IPS-15b (cell line): ENCODE measurements at regions not wholly inside any gene's neighbourhood (a gene's known extent, or its start where the extent isn't known, plus 50 kb on each side); places are given as distances from the start of the nearest gene placed in this dataset.

Source experiments
- H3K27me3 ChIP-seq: one replicate; pipeline ENCODE4 v1.6.1; 2013; ENCODE audit warnings: low read length; ENCODE audit not compliant: control insufficient read depth, insufficient read depth
- H3K36me3 ChIP-seq: one replicate; pipeline ENCODE4 v1.6.1; 2013; ENCODE audit warnings: low read length; ENCODE audit not compliant: control insufficient read depth, insufficient read depth
- H3K4me1 ChIP-seq: one replicate; pipeline ENCODE4 v1.6.1; 2013; ENCODE audit warnings: mild to moderate bottlenecking, low read length; ENCODE audit not compliant: control insufficient read depth, insufficient read depth
- H3K4me3 ChIP-seq: one replicate; pipeline ENCODE4 v1.5.1; 2013; ENCODE audit warnings: low read depth, low read length
- H3K9ac ChIP-seq: one replicate; pipeline ENCODE4 v1.6.1; 2013; ENCODE audit warnings: low read depth, mild to moderate bottlenecking, low read length
- H3K9me3 ChIP-seq: one replicate; pipeline ENCODE4 v1.6.1; 2013; ENCODE audit warnings: mild to moderate bottlenecking, low read length; ENCODE audit not compliant: control insufficient read depth, insufficient read depth

GRCh38 chr19:31658993-31659896 is 310.0 kb upstream of the TSHZ3 start:
- H3K36me3 ChIP-seq, result no peaks in the 10 kb centered on the region
- H3K4me3 ChIP-seq, result no peak overlapping the region
- H3K27me3 ChIP-seq, result no peaks in the 10 kb centered on the region
- peaks cover 3% of the 10 kb centered on the region for H3K4me1 ChIP-seq
- no peaks in the 10 kb centered on the region for H3K9me3 ChIP-seq
- no peak overlapping the region for H3K9ac ChIP-seq

GRCh38 chr19:31659897-31660210 is 310.6 kb upstream of the TSHZ3 start:
- no peaks in the 10 kb centered on the region for H3K36me3 ChIP-seq
- H3K4me1 ChIP-seq, result peaks cover 3% of the 10 kb centered on the region
- H3K4me3 ChIP-seq, result no peak overlapping the region
- no peaks in the 10 kb centered on the region for H3K27me3 ChIP-seq
- H3K9ac ChIP-seq, result no peak overlapping the region
- H3K9me3 ChIP-seq, result no peaks in the 10 kb centered on the region

- no peak overlapping the region for H3K4me3 ChIP-seq
- H3K9me3 ChIP-seq, result no peaks in the 10 kb centered on the region
- H3K27me3 ChIP-seq, result no peaks in the 10 kb centered on the region
- H3K9ac ChIP-seq, result no peak overlapping the region
- H3K36me3 ChIP-seq, result no peaks in the 10 kb centered on the region
- peaks cover 3% of the 10 kb centered on the region for H3K4me1 ChIP-seq
These were observed 314.9 kb upstream of the TSHZ3 start for GRCh38 chr19:31664096-31664495.

GRCh38 chr19:31664997-31665396 is 315.8 kb upstream of the TSHZ3 start:
- Histone ChIP-seq H3K9me3 (no peaks in the 10 kb centered on the region), H3K4me1 (peaks cover 3% of the 10 kb centered on the region), H3K36me3 (no peaks in the 10 kb centered on the region), H3K4me3 (no peak overlapping the region), H3K27me3 (no peaks in the 10 kb centered on the region), H3K9ac (no peak overlapping the region)

GRCh38 chr19:31666126-31666525 is 316.9 kb upstream of the TSHZ3 start:
- H3K27me3 ChIP-seq, result no peaks in the 10 kb centered on the region
- H3K4me1 ChIP-seq, result no peaks in the 10 kb centered on the region
- no peak overlapping the region for H3K4me3 ChIP-seq
- H3K9ac ChIP-seq, result no peak overlapping the region
- no peaks in the 10 kb centered on the region for H3K9me3 ChIP-seq
- no peaks in the 10 kb centered on the region for H3K36me3 ChIP-seq

GRCh38 chr19:31667106-31667505 is 317.9 kb upstream of the TSHZ3 start:
- Histone ChIP-seq H3K4me1 (no peaks in the 10 kb centered on the region), H3K4me3 (no peak overlapping the region)

GRCh38 chr19:31668921-31669320 is 319.7 kb upstream of the TSHZ3 start:
- H3K27me3 ChIP-seq, result no peaks in the 10 kb centered on the region
- no peaks in the 10 kb centered on the region for H3K9me3 ChIP-seq
- H3K36me3 ChIP-seq, result no peaks in the 10 kb centered on the region
- H3K9ac ChIP-seq, result no peak overlapping the region
- no peaks in the 10 kb centered on the region for H3K4me1 ChIP-seq
- no peak overlapping the region for H3K4me3 ChIP-seq

More at GRCh38 chr19:31667106-31667505, 317.9 kb upstream of the TSHZ3 start:
- Histone ChIP-seq H3K9me3 (no peaks in the 10 kb centered on the region), H3K27me3 (no peaks in the 10 kb centered on the region), H3K9ac (no peak overlapping the region), H3K36me3 (no peaks in the 10 kb centered on the region)

- H3K4me1 ChIP-seq, result no peaks in the 10 kb centered on the region
- no peaks in the 10 kb centered on the region for H3K36me3 ChIP-seq
- no peaks in the 10 kb centered on the region for H3K9me3 ChIP-seq
- no peak overlapping the region for H3K4me3 ChIP-seq
- no peaks in the 10 kb centered on the region for H3K27me3 ChIP-seq
- H3K9ac ChIP-seq, result no peak overlapping the region
These were observed 321.7 kb upstream of the TSHZ3 start for GRCh38 chr19:31670931-31671330.

GRCh38 chr19:31671411-31672035 is 322.3 kb upstream of the TSHZ3 start:
- H3K4me3 ChIP-seq, result no peak overlapping the region
- no peaks in the 10 kb centered on the region for H3K9me3 ChIP-seq
- no peaks in the 10 kb centered on the region for H3K36me3 ChIP-seq
- no peak overlapping the region for H3K9ac ChIP-seq
- no peaks in the 10 kb centered on the region for H3K27me3 ChIP-seq
- H3K4me1 ChIP-seq, result no peaks in the 10 kb centered on the region

GRCh38 chr19:31674503-31675192 is 325.4 kb upstream of the TSHZ3 start:
- no peaks in the 10 kb centered on the region for H3K4me1 ChIP-seq
- H3K36me3 ChIP-seq, result no peaks in the 10 kb centered on the region
- H3K9me3 ChIP-seq, result no peaks in the 10 kb centered on the region
- H3K4me3 ChIP-seq, result no peak overlapping the region
- H3K9ac ChIP-seq, result no peak overlapping the region
- H3K27me3 ChIP-seq, result no peaks in the 10 kb centered on the region

- Histone ChIP-seq H3K9ac (no peak overlapping the region), H3K27me3 (no peaks in the 10 kb centered on the region), H3K4me1 (no peaks in the 10 kb centered on the region), H3K9me3 (no peaks in the 10 kb centered on the region), H3K36me3 (no peaks in the 10 kb centered on the region), H3K4me3 (no peak overlapping the region)
These were observed 326.1 kb upstream of the TSHZ3 start for GRCh38 chr19:31675193-31675913.
